ENCODE measurements at regions not wholly inside any gene's neighbourhood (a gene's known extent, or its start where the extent isn't known, plus 50 kb on each side); places are given as distances from the start of the nearest gene placed in this dataset.

- no peak for DNase-seq
These were observed 549.4 kb upstream of the HS6ST1 start for GRCh38 chr2:128867936-128868636.

GRCh38 chr2:128868686-128869551 is 550.3 kb upstream of the HS6ST1 start:
- no peak for DNase-seq

- DNase-seq, result no peak
These were observed 555.9 kb upstream of the HS6ST1 start for GRCh38 chr2:128874608-128875007.

GRCh38 chr2:128876986-128877983 is 558.6 kb upstream of the HS6ST1 start:
- no peak for DNase-seq

- no peak for DNase-seq
These were observed 560.5 kb upstream of the HS6ST1 start for GRCh38 chr2:128879161-128879560.

GRCh38 chr2:128894896-128895295 is 576.2 kb upstream of the HS6ST1 start:
- DNase-seq, result no peak

- no peak for DNase-seq
These were observed 583.1 kb upstream of the HS6ST1 start for GRCh38 chr2:128901572-128902391.

GRCh38 chr2:128903637-128904036 is 585.0 kb upstream of the HS6ST1 start:
- no peak for DNase-seq

- DNase-seq, result no peak
These were observed 592.6 kb upstream of the HS6ST1 start for GRCh38 chr2:128911276-128911675.

- no peak for DNase-seq
These were observed 595.7 kb upstream of the HS6ST1 start for GRCh38 chr2:128914320-128914719.

- DNase-seq, result no peak
These were observed 603.1 kb upstream of the HS6ST1 start for GRCh38 chr2:128921751-128922150.

- DNase-seq, result no peak
These were observed 603.5 kb upstream of the HS6ST1 start for GRCh38 chr2:128922154-128922553.

GRCh38 chr2:128925631-128926030 is 607.0 kb upstream of the HS6ST1 start:
- no peak for DNase-seq

- DNase-seq, result no peak
These were observed 611.4 kb upstream of the HS6ST1 start for GRCh38 chr2:128930101-128930500.

- no peak for DNase-seq
These were observed 621.7 kb upstream of the HS6ST1 start for GRCh38 chr2:128940378-128940777.

- no peak for DNase-seq
These were observed 623.1 kb upstream of the HS6ST1 start for GRCh38 chr2:128941751-128942150.

GRCh38 chr2:128949360-128949759 is 630.7 kb upstream of the HS6ST1 start:
- DNase-seq, result no peak

GRCh38 chr2:128950758-128951157 is 632.1 kb upstream of the HS6ST1 start:
- no peak for DNase-seq

GRCh38 chr2:128958241-128958640 is 639.6 kb upstream of the HS6ST1 start:
- no peak for DNase-seq

- DNase-seq, result no peak
These were observed 649.0 kb upstream of the HS6ST1 start for GRCh38 chr2:128967646-128968045.

- no peak for DNase-seq
These were observed 650.7 kb upstream of the HS6ST1 start for GRCh38 chr2:128969374-128969773.
